ENCODE measurements at regions not wholly inside any gene's neighbourhood (a gene's known extent, or its start where the extent isn't known, plus 50 kb on each side); places are given as distances from the start of the nearest gene placed in this dataset.
A peak's percentile ranks its signal among the peaks of the same experiment; 100 is the strongest.
"Not testable (repeated sequence)": the region's sequence is repeated elsewhere in the genome, so short reads cannot be mapped to it uniquely, and the experiment has no call there.

GRCh38 chr3:11739706-11740105, 96.0 kb upstream of the VGLL4 start:
- no peak for DNase-seq (ENCODE audit: low read depth in 2 of 3, low spot score in 1 of 3)

- no peak for DNase-seq (ENCODE audit: low read depth in 2 of 3, low spot score in 1 of 3)
Observed at GRCh38 chr3:11739123-11739522, 95.4 kb upstream of the VGLL4 start.

- no peak for DNase-seq (ENCODE audit: low read depth in 2 of 3, low spot score in 1 of 3)
Observed at GRCh38 chr3:11737742-11738141, 94.0 kb upstream of the VGLL4 start.

- DNase-seq (ENCODE audit: low read depth in 2 of 3, low spot score in 1 of 3), result no peak
Observed at GRCh38 chr3:11736136-11736833, 92.6 kb upstream of the VGLL4 start.

DNA sequence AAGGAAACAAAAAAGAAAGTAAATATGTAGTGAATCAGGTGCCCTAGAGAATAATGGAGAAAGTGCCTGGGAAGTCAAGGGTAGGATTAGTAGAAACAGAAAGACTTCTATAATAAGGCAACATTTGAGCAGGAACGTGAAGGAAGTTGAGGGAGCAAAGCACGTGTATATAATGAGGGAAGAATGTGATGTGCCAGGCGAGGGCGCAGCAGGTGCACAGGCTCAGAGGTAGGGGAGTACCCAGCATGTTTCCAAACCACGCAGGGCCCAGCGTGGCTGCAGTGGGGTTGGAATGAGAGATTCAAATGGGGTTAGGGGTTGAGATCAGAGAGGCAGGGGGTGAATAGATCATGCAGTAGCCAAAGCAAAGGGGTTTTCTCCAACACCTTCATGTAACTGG, 91.9 kb upstream of the VGLL4 start:
- DNase-seq (ENCODE audit: low read depth in 2 of 3, low spot score in 1 of 3), result no peak

DNA sequence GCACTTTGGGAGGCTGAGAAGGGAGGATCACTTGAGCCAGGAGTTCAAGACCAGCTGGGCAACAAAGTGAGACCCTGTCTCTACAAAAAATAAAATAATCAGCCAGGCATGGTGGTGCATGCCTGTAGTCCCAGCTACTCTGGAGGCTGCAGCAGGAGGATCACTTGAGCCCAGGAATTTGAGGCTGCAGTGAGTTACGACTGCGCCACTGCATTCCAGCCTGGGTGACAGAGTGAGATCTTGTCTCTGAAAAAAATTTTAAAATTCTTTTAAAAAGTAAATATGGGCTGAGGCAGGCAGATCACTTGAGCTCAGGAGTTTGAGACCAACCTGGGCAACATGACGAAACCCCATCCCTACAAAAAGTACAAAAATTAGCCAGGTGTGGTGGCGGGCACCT, 91.4 kb upstream of the VGLL4 start:
- DNase-seq (ENCODE audit: low read depth in 2 of 3, low spot score in 1 of 3), result not testable (repeated sequence)

- DNase-seq (ENCODE audit: low read depth in 2 of 3, low spot score in 1 of 3), result no peak
Observed at GRCh38 chr3:11733914-11734313, 90.2 kb upstream of the VGLL4 start.

- DNase-seq (ENCODE audit: low read depth in 2 of 3, low spot score in 1 of 3), result no peak
Observed at GRCh38 chr3:11727207-11727606, 83.5 kb upstream of the VGLL4 start.

DNA sequence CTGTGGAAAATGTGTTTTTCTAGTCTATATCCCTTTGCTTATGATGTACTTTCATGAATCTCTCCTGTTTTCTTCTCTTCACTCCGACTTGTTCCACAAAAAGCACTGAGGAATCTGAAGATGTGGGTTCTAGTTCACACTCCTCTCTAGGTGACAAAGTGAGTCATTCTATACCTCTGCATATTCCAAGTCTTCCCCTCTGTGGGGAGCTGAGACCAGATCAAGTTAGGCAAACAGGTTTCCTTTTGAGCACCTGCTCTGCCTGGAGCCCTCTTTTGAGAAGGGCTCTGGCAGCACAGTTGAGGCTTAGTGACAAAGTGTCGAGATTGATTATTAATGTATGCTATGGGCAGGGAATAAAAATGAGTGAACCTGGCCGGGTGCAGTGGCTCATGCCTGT, 82.4 kb upstream of the VGLL4 start:
- no peak for DNase-seq (ENCODE audit: low read depth in 2 of 3, low spot score in 1 of 3)

DNA sequence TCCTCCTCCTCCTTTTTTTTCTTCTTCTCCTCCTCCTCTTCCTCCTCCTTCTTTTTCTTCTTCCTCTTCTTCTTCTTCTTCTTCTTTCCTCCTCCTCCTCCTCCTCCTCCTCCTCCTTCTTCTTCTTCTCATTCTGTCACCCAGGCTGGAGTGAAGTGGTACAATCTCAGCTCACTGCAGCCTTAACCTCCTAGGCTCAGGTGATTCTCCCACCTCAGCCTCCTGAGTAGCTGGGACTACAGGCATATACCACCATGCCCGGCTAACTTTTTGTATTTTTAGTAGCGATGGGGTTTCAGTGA, 81.6 kb upstream of the VGLL4 start:
- DNase-seq (ENCODE audit: low read depth in 2 of 3, low spot score in 1 of 3), result not testable (repeated sequence)

DNA sequence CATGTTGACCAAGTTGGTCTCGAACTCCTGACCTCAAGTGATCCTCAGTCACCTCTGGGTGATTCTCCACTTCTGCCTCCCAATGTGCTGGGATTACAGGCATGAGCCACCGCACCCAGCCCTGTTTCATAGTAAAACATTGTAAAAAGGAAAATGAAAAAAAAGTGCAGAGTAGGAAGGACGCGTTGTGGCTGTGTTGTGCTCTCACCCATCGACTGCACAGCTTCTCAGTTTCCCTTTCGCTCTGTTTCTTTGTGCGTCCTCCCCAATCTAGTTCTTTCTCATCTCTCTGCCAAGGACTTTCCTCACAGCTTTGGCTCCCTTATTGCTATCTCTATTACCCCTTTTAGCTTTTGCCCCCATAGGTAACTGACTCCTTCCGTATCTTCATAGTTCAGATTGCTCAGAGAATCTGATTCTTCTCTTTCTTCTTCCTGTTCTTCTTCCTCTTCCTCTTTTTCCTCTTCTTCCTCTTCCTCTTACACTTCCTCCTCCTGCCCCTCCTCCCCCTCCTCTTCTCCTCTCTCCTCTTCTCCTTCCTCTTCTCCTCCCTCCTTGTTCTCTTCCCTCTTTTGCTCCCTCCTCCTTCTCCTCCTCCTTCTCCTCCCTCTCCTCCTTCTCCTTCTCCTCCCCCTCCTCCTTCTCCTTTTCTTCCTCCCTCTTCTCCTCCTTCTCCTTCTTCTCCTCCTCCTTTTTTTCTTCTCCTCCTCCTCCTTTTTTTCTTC, 81.1 kb upstream of the VGLL4 start:
- DNase-seq (ENCODE audit: low read depth in 2 of 3, low spot score in 1 of 3), result no peak

DNA sequence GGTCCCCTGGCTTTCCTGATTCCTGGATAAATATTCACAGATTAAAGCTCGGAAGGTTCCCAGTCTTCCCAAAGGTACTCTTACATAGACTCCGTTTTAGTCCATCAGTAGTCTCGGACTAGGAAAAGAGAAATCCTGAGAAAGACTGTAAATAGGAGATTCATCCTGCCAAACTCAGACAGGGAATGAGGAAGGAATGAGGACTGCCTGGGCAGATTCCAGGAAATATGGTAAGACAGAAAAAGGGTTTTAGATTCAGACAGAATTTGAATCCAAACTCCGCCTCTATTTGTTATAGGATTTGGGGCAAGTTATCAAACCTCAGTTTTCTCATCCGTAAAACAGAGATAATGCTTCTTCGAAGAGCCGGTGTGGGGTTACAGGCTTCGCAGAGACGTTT, 77.8 kb upstream of the VGLL4 start:
- no peak for DNase-seq (ENCODE audit: low read depth in 2 of 3, low spot score in 1 of 3)

GRCh38 chr3:11720917-11721411, 77.2 kb upstream of the VGLL4 start:
- no peak for DNase-seq (ENCODE audit: low read depth in 2 of 3, low spot score in 1 of 3)

- peak; percentile 20 to 36 (median 25) for DNase-seq (ENCODE audit: low read depth in 2 of 3, low spot score in 1 of 3)
Observed at GRCh38 chr3:11720304-11720898, 76.7 kb upstream of the VGLL4 start.

DNA sequence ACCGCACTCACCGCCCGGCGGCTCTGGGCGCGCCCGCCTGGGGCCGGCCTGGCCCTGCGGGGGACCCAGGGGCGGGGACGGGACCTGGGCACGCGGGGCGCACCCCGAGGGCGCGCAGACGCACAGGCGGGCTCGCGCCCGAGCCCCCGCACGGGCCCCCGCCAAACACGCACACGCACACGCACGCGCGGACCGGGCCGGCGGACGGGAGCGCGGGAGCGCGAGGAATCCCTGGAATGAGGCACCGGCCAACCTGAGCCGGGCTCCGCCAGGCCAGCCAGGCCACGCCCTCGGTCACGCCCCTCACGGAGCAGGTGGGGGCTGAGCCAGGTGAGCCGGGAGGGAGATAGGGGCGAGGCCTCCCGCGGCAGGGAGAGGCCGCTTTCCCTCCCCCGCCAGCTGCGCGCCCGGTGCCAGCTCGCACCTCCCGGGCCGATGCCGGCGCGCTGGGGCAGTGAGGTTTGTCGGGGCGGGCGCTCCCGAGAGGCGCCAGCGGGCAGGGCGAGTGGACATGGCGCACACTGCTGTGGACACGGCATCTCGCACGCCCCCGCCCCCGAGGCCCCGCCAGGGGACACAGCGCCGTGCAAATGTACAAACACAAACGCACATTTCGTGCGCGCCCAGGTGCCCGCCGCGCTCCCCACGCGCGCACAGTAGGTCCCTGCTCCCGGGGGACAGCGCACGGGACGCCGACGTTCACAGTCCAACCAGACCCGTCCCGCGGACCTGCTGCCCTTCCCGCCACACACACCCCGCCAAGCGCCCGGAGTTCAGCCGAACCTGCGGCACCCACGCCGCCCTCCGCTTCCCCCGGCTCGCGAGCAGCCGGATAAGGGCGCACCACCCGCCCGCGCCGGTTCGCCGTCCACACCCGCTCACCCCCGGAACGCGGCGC, 75.9 kb upstream of the VGLL4 start:
- DNase-seq (ENCODE audit: low read depth in 2 of 3, low spot score in 1 of 3), result peak; percentile 31 to 56 (median 41)

DNA sequence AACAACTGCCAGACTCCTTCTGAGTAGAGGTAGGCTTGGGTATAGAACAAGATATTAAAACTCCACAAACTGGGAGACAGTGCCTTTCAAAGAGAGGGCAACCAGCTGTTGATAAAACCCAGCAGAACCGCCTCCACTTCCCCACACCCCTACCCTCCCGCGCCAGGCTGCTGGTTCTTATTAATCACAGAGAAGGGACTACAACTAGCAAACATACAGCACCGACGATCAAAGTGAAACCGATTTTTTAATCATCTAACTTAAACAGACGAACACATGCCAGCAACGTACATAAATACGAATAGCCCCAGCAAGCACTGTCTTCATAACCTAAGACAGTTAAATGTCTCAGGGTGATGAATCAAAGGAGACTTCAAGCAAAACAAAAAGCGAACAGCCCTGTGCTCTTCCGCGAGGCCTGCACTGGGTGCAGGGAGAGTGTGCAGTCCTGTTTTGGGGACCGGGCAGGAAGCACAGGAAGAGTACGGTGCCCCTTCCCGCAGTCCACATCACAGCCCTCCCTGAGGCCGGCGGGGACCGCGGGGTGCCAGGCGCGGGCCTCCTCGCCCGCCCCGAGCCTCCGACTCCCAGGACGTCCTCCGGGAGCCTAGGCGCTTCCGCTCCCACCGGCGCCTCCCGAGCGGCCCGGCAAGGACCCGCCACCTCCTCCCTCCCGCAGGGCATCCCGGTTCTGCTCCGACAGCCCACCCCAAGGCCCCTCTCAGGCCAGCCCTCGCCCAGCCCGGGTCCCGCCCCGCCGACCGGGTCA, 75.1 kb upstream of the VGLL4 start:
- DNase-seq (ENCODE audit: low read depth in 2 of 3, low spot score in 1 of 3), result peak in 2 of 3 donors; percentile 29 to 32

GRCh38 chr3:11717768-11718636, 74.3 kb upstream of the VGLL4 start:
- no peak for DNase-seq (ENCODE audit: low read depth in 2 of 3, low spot score in 1 of 3)

DNA sequence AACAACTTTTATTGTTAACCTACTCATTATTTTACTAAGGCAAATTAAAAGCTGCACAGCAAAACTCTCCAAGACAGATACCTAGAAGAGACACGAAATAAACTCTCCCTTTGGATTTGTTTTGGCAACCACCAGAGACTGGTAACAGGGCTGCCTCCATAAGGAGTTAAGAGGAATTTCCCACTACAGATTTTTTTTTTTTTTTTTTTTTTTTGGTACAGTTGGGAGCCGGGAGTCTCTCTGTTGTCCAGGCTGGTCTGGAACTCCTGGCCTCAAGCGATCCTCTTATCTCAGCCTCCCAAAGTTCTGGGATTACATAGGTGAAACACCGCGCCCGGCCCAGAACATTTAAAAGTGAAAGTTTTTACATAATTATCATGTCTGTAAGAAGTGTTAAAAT, 73.6 kb upstream of the VGLL4 start:
- DNase-seq (ENCODE audit: low read depth in 2 of 3, low spot score in 1 of 3), result no peak

GRCh38 chr3:11716573-11717290, 73.0 kb upstream of the VGLL4 start:
- DNase-seq (ENCODE audit: low read depth in 2 of 3, low spot score in 1 of 3), result no peak
